Adrenal gland (tissue), 9 donors: ENCODE measurements at regions not wholly inside any gene's neighbourhood (a gene's known extent, or its start where the extent isn't known, plus 50 kb on each side); places are given as distances from the start of the nearest gene placed in this dataset.

Source experiments
- DNase-seq, 7 donors: peaks; one replicate each; pipeline ENCODE4 v3.0.0-alpha.2; 2019 to 2020
- H3K27ac ChIP-seq, 5 donors: fragments of 200-600 bp; sonication (generic) in 4 of 5; 1 replicate in 3 of 5; 2 replicates in 2 of 5; pipeline versions ENCODE4 v1.5.1 to v1.8.0; 2016 to 2020; ENCODE audit warnings: mild to moderate bottlenecking in 1 of 5
- H3K27me3 ChIP-seq: fragments of 200-600 bp; 2 replicates; pipeline ENCODE4 v1.8.0; 2021
- H3K36me3 ChIP-seq, 2 donors: fragments of 200-600 bp; replicated peaks in 1 of 2; 1 replicate in 1 of 2; 2 replicates in 1 of 2; pipeline versions ENCODE4 v1.5.1 to v1.8.0; 2018 to 2022
- H3K4me1 ChIP-seq, 2 donors: fragments of 200-600 bp; replicated peaks in 1 of 2; 1 replicate in 1 of 2; 2 replicates in 1 of 2; pipeline versions ENCODE4 v1.5.1 to v1.8.0; 2018 to 2021
- H3K4me3 ChIP-seq, 4 donors: fragments of 200-600 bp; sonication (generic) in 3 of 4; one replicate each; pipeline ENCODE4 v1.5.1; 2016 to 2018
- H3K9me3 ChIP-seq, 3 donors: fragments of 200-600 bp; sonication (generic) in 1 of 3; replicated peaks in 1 of 3; 1 replicate in 2 of 3; 2 replicates in 1 of 3; pipeline versions ENCODE4 v1.5.1 to v1.8.0; 2016 to 2021
- CTCF ChIP-seq, 6 experiments: fragments of 450-650 bp in 4 of 6; fragments of 200-600 bp in 2 of 6; sonication (generic) in 1 of 6; IDR thresholded peaks; 1 replicate in 5 of 6; 2 replicates in 1 of 6; pipeline versions ENCODE4 v1.5.1 to v1.8.0; 2016 to 2021; ENCODE audit warnings: antibody characterized with exemption in 6 of 6, mild to moderate bottlenecking in 2 of 6, moderate library complexity in 1 of 6
- POLR2A ChIP-seq, 2 donors: fragments of 450-650 bp; IDR thresholded peaks; one replicate each; pipeline ENCODE4 v1.6.1; 2017; ENCODE audit warnings: antibody characterized with exemption in 2 of 2, mild to moderate bottlenecking in 2 of 2, moderate library complexity in 1 of 2
- WGBS, 4 donors: extraction: QIAGEN DNeasy Blood & Tissue Kit in 2 of 4; methylation state at CpG; one replicate each; pipeline versions ENCODE4 v1.1.5 to v1.1.7; 2013 to 2017; 5-methylcytosine and 5-hydroxymethylcytosine counted together
- intact Hi-C, 2 donors: fragments of 100-400 bp; cut with DNase I; formaldehyde crosslinking; loops; one replicate each; pipeline versions ENCODE4 v1.14.1 to v1.15.0; 2022 to 2023
- donor health status: healthy with polysubstance abuse.
- donor health status: Bipolar disorder and iron deficiency.
- donor health status: DM: yes; HTN: yes; CAD: no.
- donor health status: DM: no; HTN: no; CAD: no.
- donor health status: DM: no; HTN: no; CAD: no.

- Histone ChIP-seq H3K27me3 (no peaks in the 10 kb centered on the region), H3K4me3 (no peak overlapping the region), H3K4me1 (no peaks in the 10 kb centered on the region), H3K9me3 (no peaks in the 10 kb centered on the region), H3K36me3 (no peaks in the 10 kb centered on the region), H3K27ac (no peak overlapping the region)
- TF ChIP-seq POLR2A (IDR thresholded peaks at IDR 0.05) (no peak), CTCF (IDR thresholded peaks at IDR 0.05) (no peak)
- intact Hi-C loops: no loop called here
- DNase-seq: no peak
- WGBS, 4 donors: 69 to 87% (median 72%) methylated on average over 2 of the region's 2 CpGs
Observed at GRCh38 chr1:232859216-232859615, 54.0 kb downstream of the MAP10 start.

- no peaks in the 10 kb centered on the region for H3K27me3 ChIP-seq
- 67 to 85% (median 85%) methylated on average over 3 to 4 of the region's 4 CpGs for WGBS, 4 donors
- no peak overlapping the region for H3K27ac ChIP-seq
- H3K4me3 ChIP-seq: no peak overlapping the region
- DNase-seq: no peak
- no peaks in the 10 kb centered on the region for H3K9me3 ChIP-seq
- no peaks in the 10 kb centered on the region for H3K36me3 ChIP-seq
- intact Hi-C loops: no loop called here
- no peaks in the 10 kb centered on the region for H3K4me1 ChIP-seq
- TF ChIP-seq POLR2A (IDR thresholded peaks at IDR 0.05) (no peak), CTCF (IDR thresholded peaks at IDR 0.05) (no peak)
Observed at GRCh38 chr1:232861107-232861506, 55.9 kb downstream of the MAP10 start.

GRCh38 chr1:232863544-232864275, 58.5 kb downstream of the MAP10 start:
- TF ChIP-seq POLR2A (IDR thresholded peaks at IDR 0.05) (no peak), CTCF (IDR thresholded peaks at IDR 0.05) (no peak)
- Histone ChIP-seq H3K4me1 (no peaks in the 10 kb centered on the region), H3K27me3 (no peaks in the 10 kb centered on the region), H3K36me3 (no peaks in the 10 kb centered on the region), H3K27ac (no peak overlapping the region), H3K9me3 (no peaks in the 10 kb centered on the region), H3K4me3 (no peak overlapping the region)
- WGBS, 4 donors: 85 to 90% (median 88%) methylated on average over 10 of the region's 10 CpGs
- intact Hi-C loops: no loop called here
- no peak for DNase-seq

GRCh38 chr1:232865102-232865931, 60.1 kb downstream of the MAP10 start:
- DNase-seq: no peak
- no peak overlapping the region for H3K27ac ChIP-seq
- intact Hi-C loops: no loop called here
- H3K27me3 ChIP-seq: no peaks in the 10 kb centered on the region
- H3K36me3 ChIP-seq: no peaks in the 10 kb centered on the region
- no peaks in the 10 kb centered on the region for H3K4me1 ChIP-seq
- no peaks in the 10 kb centered on the region for H3K9me3 ChIP-seq
- H3K4me3 ChIP-seq: no peak overlapping the region
- WGBS, 4 donors: 80 to 86% (median 84%) methylated on average over 9 of the region's 9 CpGs
- no peak for TF ChIP-seq POLR2A (IDR thresholded peaks at IDR 0.05)
- TF ChIP-seq CTCF (IDR thresholded peaks at IDR 0.05): no peak
